H1 (cell line): ENCODE measurements at regions not wholly inside any gene's neighbourhood (a gene's known extent, or its start where the extent isn't known, plus 50 kb on each side); places are given as distances from the start of the nearest gene placed in this dataset.

Experiments used
- CTCF ChIA-PET: fragments of 300-600 bp; sonication (Branson Sonifier 250); formaldehyde crosslinking; loops from one replicate; lab custom pipeline; 2021; ENCODE audit not compliant: partially characterized antibody; lab: Charles Lee
- POLR2A ChIA-PET: fragments of 300-600 bp; sonication (Branson Sonifier 250); formaldehyde crosslinking; loops from one replicate; lab custom pipeline; 2021; ENCODE audit warnings: inconsistent platforms; ENCODE audit not compliant: partially characterized antibody; lab: Charles Lee
- DNase-seq, 2 experiments: peaks; one replicate each; pipeline versions ENCODE4 v3.0.0 to v3.0.0-alpha.2; 2010 to 2022; ENCODE audit warnings: low spot score in 2 of 2, low read depth in 1 of 2, mixed read lengths in 1 of 2
- FAIRE-seq: peaks from 2 replicates; lab custom pipeline; 2011; peaks lifted over from hg19 to GRCh38; lab: Jason Lieb, UNC
- H2AFZ ChIP-seq: 2 replicates; pipeline ENCODE4 v1.8.1; 2012; ENCODE audit warnings: low read length, inconsistent platforms
- H2AK5ac ChIP-seq: 2 replicates; pipeline ENCODE4 v1.6.1; 2013; ENCODE audit warnings: low read depth, low read length
- H2BK120ac ChIP-seq: replicated peaks from 2 replicates; pipeline ENCODE3; 2013; ENCODE audit warnings: low read depth, low read length, inconsistent platforms
- H2BK12ac ChIP-seq: 2 replicates; pipeline ENCODE4 v1.6.1; 2013; ENCODE audit warnings: low read depth, low read length
- H2BK15ac ChIP-seq: 2 replicates; pipeline ENCODE4 v1.6.1; 2013; ENCODE audit warnings: low read length
- H2BK20ac ChIP-seq: 2 replicates; pipeline ENCODE4 v1.6.1; 2013; ENCODE audit warnings: low read length
- H2BK5ac ChIP-seq: 2 replicates; pipeline ENCODE4 v1.6.1; 2013; ENCODE audit warnings: low read depth, low read length
- H3K14ac ChIP-seq: 2 replicates; pipeline ENCODE4 v1.6.1; 2013; ENCODE audit warnings: inconsistent platforms; ENCODE audit not compliant: insufficient read length
- H3K18ac ChIP-seq: 2 replicates; pipeline ENCODE4 v1.6.1; 2013; ENCODE audit warnings: low read length; ENCODE audit errors: extremely low read depth
- H3K23ac ChIP-seq: 2 replicates; pipeline ENCODE4 v1.6.1; 2013; ENCODE audit warnings: inconsistent platforms; ENCODE audit not compliant: insufficient read length
- H3K23me2 ChIP-seq: 2 replicates; pipeline ENCODE4 v1.6.1; 2013; ENCODE audit warnings: low read depth, low read length
- H3K27ac ChIP-seq: 2 replicates; pipeline ENCODE4 v1.6.1; 2011; ENCODE audit warnings: low read depth, low read length, inconsistent platforms
- H3K27me3 ChIP-seq, 4 experiments: replicated peaks in 1 of 4; 1 replicate in 1 of 4; 2 replicates in 3 of 4; pipeline versions ENCODE4 v1.6.1 to v1.8.1; 2011 to 2013; ENCODE audit warnings: low read length in 3 of 4, mild to moderate bottlenecking in 3 of 4, inconsistent platforms in 2 of 4, mixed read lengths in 2 of 4, moderate library complexity in 1 of 4; ENCODE audit not compliant: control insufficient read depth in 3 of 4, insufficient read depth in 3 of 4; ENCODE audit errors: extremely low read depth in 1 of 4
- H3K36me3 ChIP-seq, 4 experiments: 2 replicates each; pipeline versions ENCODE4 v1.6.1 to v1.8.1; 2011 to 2013; ENCODE audit warnings: mild to moderate bottlenecking in 4 of 4, low read length in 3 of 4, moderate library complexity in 2 of 4, control low read depth in 1 of 4, inconsistent platforms in 1 of 4; ENCODE audit not compliant: insufficient read depth in 4 of 4, control insufficient read depth in 2 of 4
- H3K4ac ChIP-seq: replicated peaks from 2 replicates; pipeline ENCODE3; 2013; ENCODE audit warnings: low read length, low read depth, mixed read lengths, inconsistent platforms; ENCODE audit not compliant: insufficient read length
- H3K4me1 ChIP-seq, 4 experiments: replicated peaks in 1 of 4; 1 replicate in 1 of 4; 2 replicates in 3 of 4; pipeline versions ENCODE4 v1.6.1 to v1.8.1; 2011 to 2013; ENCODE audit warnings: low read length in 3 of 4, inconsistent platforms in 2 of 4, mixed read lengths in 1 of 4; ENCODE audit not compliant: insufficient read depth in 4 of 4, control insufficient read depth in 3 of 4
- H3K4me2 ChIP-seq, 2 experiments: 2 replicates each; pipeline versions ENCODE4 v1.6.1 to v1.8.1; 2011 to 2013; ENCODE audit warnings: low read depth in 2 of 2, low read length in 2 of 2, control low read depth in 1 of 2, inconsistent platforms in 1 of 2, mild to moderate bottlenecking in 1 of 2; ENCODE audit not compliant: insufficient read depth in 1 of 2
- H3K4me3 ChIP-seq, 4 experiments: fragments of 200-600, 300-600 bp in 1 of 4; sonication (generic), shearing (Covaris generic), sonication (Bioruptor Twin) in 1 of 4; 2 replicates each; pipeline versions ENCODE4 v1.5.1 to v1.8.1; 2011 to 2016; ENCODE audit warnings: low read length in 4 of 4, low read depth in 3 of 4, control low read depth in 2 of 4, inconsistent platforms in 2 of 4, mild to moderate bottlenecking in 2 of 4, mixed read lengths in 1 of 4, moderate library complexity in 1 of 4; ENCODE audit not compliant: insufficient read depth in 2 of 4; ENCODE audit errors: extremely low read depth in 1 of 4
- H3K56ac ChIP-seq: replicated peaks from 2 replicates; pipeline ENCODE3; 2013; ENCODE audit warnings: low read depth, mild to moderate bottlenecking, mixed read lengths, low read length, inconsistent platforms; ENCODE audit not compliant: insufficient read length
- H3K79me1 ChIP-seq: 2 replicates; pipeline ENCODE4 v1.6.1; 2013; ENCODE audit warnings: low read depth, low read length, control low read depth
- H3K79me2 ChIP-seq, 2 experiments: 2 replicates each; pipeline versions ENCODE4 v1.6.1 to v1.8.1; 2012 to 2013; ENCODE audit warnings: low read length in 2 of 2, mild to moderate bottlenecking in 2 of 2, inconsistent platforms in 1 of 2; ENCODE audit not compliant: insufficient read depth in 2 of 2, control insufficient read depth in 1 of 2
- H3K9ac ChIP-seq, 4 experiments: replicated peaks in 1 of 4; 1 replicate in 1 of 4; 2 replicates in 3 of 4; pipeline versions ENCODE4 v1.6.1 to v1.8.1; 2011 to 2013; ENCODE audit warnings: low read depth in 3 of 4, low read length in 3 of 4, control low read depth in 2 of 4, mild to moderate bottlenecking in 2 of 4, moderate library complexity in 2 of 4, inconsistent platforms in 1 of 4; ENCODE audit errors: extremely low read depth in 1 of 4
- H3K9me3 ChIP-seq, 2 experiments: 2 replicates each; pipeline versions ENCODE4 v1.6.1 to v1.8.1; 2012 to 2013; ENCODE audit warnings: mild to moderate bottlenecking in 2 of 2, moderate library complexity in 2 of 2, control low read depth in 1 of 2, inconsistent platforms in 1 of 2, low read depth in 1 of 2, low read length in 1 of 2, mixed read lengths in 1 of 2; ENCODE audit not compliant: insufficient read depth in 2 of 2
- H4K20me1 ChIP-seq, 2 experiments: replicated peaks in 1 of 2; 2 replicates each; pipeline versions ENCODE3 to v1.8.1; 2011 to 2013; ENCODE audit warnings: inconsistent platforms in 2 of 2, low read length in 2 of 2, mild to moderate bottlenecking in 1 of 2; ENCODE audit not compliant: insufficient read depth in 2 of 2, control insufficient read depth in 1 of 2
- H4K5ac ChIP-seq: 2 replicates; pipeline ENCODE4 v1.6.1; 2013; ENCODE audit warnings: low read length, low read depth, mixed read lengths, inconsistent platforms; ENCODE audit not compliant: insufficient read length
- H4K8ac ChIP-seq: 2 replicates; pipeline ENCODE4 v1.8.0; 2013; ENCODE audit warnings: mild to moderate bottlenecking, moderate library complexity, low read length, inconsistent platforms; ENCODE audit not compliant: insufficient read depth; ENCODE audit errors: extremely low read depth
- H4K91ac ChIP-seq: replicated peaks from 2 replicates; pipeline ENCODE3; 2013; ENCODE audit warnings: low read length, mixed read lengths, inconsistent platforms; ENCODE audit not compliant: insufficient read length
- CEBPB ChIP-seq: IDR thresholded peaks from 2 replicates; pipeline ENCODE4 v1.6.1; 2012; ENCODE audit warnings: low read depth, low read length
- JUND ChIP-seq: IDR thresholded peaks from 2 replicates; pipeline ENCODE4 v1.6.1; 2011; ENCODE audit warnings: mild to moderate bottlenecking, improper control_type of control experiment, low read length
- SP4 ChIP-seq: IDR thresholded peaks from 2 replicates; pipeline ENCODE4 v1.6.1; 2012; ENCODE audit warnings: low read length, inconsistent platforms
- TAF1 ChIP-seq: IDR thresholded peaks from 2 replicates; pipeline ENCODE4 v1.6.1; 2011; ENCODE audit warnings: mild to moderate bottlenecking, low read depth, low read length
- ZNF274 ChIP-seq: IDR thresholded peaks from 2 replicates; pipeline ENCODE4 v1.7.0; 2012; ENCODE audit warnings: low read length, borderline replicate concordance; ENCODE audit errors: extremely low read depth
- WGBS, 2 experiments: shearing (Covaris generic) in 1 of 2; methylation state at CpG; one replicate each; pipeline versions ENCODE4 v1.1.6 to v1.1.7; 2013 to 2015; ENCODE audit warnings: low lambda C conversion rate in 2 of 2, mixed read lengths in 2 of 2, inconsistent platforms in 1 of 2, low coverage in 1 of 2, missing lambda C conversion rate in 1 of 2; ENCODE audit not compliant: insufficient replicate concordance in 2 of 2, insufficient coverage in 1 of 2, insufficient read length in 1 of 2; ENCODE audit errors: extremely low coverage in 1 of 2, missing lambda C conversion rate in 1 of 2; 5-methylcytosine and 5-hydroxymethylcytosine counted together
- TF ChIP-seq, protein P1 (sequence below): IDR thresholded peaks from 2 replicates; pipeline ENCODE4 v1.6.1; 2011; ENCODE audit warnings: low read length, improper control_type of control experiment

DNA sequence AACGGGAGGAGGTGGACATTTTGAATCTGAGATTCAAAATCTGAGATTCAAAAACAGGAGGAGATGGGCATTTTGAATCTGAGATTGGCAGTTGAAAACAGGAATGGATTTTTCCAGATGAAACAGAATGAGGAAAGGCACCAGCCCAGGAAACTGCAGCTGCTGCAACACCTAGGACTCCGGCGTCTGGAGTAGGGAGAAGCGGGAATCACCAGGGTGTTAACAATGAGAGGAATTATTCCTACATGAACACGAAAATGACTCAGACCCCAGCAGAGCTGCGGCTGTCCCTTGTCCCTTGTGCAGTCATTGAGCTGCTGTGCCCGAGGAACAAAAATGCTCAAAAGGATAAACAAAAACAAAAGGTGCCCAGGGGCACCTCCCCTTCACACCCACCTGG lies 59.9 kb upstream of the KAT6B start:
- Histone ChIP-seq H2BK120ac (no peak overlapping the region), H3K27me3 (no peaks in the 10 kb centered on the region), H4K91ac (no peak overlapping the region), H3K4me2 (no peak overlapping the region), H3K23ac (no peak overlapping the region), H2BK5ac (no peak overlapping the region), H3K23me2 (no peaks in the 10 kb centered on the region), H3K4me3 (no peak overlapping the region), H3K27ac (no peak overlapping the region), H2BK12ac (no peak overlapping the region), H3K18ac (no peak overlapping the region), H3K56ac (no peak overlapping the region), H3K14ac (no peak overlapping the region), H2AFZ (peak overlapping the region; percentile 3), H3K9ac (no peak overlapping the region), H3K79me2 (no peaks in the 10 kb centered on the region), H3K9me3 (no peaks in the 10 kb centered on the region), H3K79me1 (no peaks in the 10 kb centered on the region; the same call in 1 of the 2 replicates), H4K8ac (no peak overlapping the region), H3K4ac (no peak overlapping the region), H4K5ac (no peak overlapping the region), H3K36me3 (no peaks in the 10 kb centered on the region), H3K4me1 (peaks cover 0 to 4% (median 0%) of the 10 kb centered on the region in 4 experiments; a peak in 2 of 7 replicates), H2BK20ac (no peak overlapping the region), H2BK15ac (no peak overlapping the region), H2AK5ac (no peak overlapping the region), H4K20me1 (no peaks in the 10 kb centered on the region)
- CTCF ChIA-PET: no interaction called here
- POLR2A ChIA-PET: interaction anchor here (1.6 kb wide), 1 partner anchor 19 kb away, joined by 3 read pairs; no protein-coding TSS in a partner anchor
- WGBS, 2 experiments: 91% methylated on average over 7 of the region's 7 CpGs; no CpG with 5 or more reads in 1 of the 2 experiments
- FAIRE-seq (no peak), DNase-seq (no peak)
- TF ChIP-seq ZNF274 (no peak), JUND (no peak), CEBPB (no peak), SP4 (no peak), TAF1 (no peak)
- TF ChIP-seq, protein P1, sequence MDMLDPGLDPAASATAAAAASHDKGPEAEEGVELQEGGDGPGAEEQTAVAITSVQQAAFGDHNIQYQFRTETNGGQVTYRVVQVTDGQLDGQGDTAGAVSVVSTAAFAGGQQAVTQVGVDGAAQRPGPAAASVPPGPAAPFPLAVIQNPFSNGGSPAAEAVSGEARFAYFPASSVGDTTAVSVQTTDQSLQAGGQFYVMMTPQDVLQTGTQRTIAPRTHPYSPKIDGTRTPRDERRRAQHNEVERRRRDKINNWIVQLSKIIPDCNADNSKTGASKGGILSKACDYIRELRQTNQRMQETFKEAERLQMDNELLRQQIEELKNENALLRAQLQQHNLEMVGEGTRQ: no peak
